Activated CD4-positive, alpha-beta T cell treated with anti-CD3 and anti-CD28 coated beads for 1 hour (primary cell): ENCODE measurements at regions not wholly inside any gene's neighbourhood (a gene's known extent, or its start where the extent isn't known, plus 50 kb on each side); places are given as distances from the start of the nearest gene placed in this dataset.
"Not testable (repeated sequence)": the region's sequence is repeated elsewhere in the genome, so short reads cannot be mapped to it uniquely, and the experiment has no call there.

Experiments
- DNase-seq: peaks from one replicate; pipeline ENCODE4 v3.0.0-alpha.2; 2020

DNA sequence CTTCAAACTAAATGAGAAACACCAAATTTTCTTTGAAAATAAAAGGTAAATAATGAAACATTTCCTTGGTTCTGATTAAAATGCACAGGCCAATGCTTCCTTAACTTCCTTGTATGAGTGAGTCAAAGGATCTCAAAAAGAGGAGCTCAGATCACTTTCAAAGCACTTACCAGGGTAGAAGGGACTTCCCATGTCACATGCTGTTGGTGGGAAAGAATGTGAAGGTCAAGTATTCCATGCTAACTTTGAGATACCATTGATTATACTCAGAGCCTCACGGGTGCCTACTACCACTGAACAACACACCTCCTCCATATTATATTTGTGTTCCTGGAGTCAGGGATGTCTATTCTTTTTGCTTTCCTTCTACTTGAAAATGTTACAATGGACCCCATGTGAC is 233.5 kb upstream of the KIAA1217 start:
- DNase-seq: no peak

DNA sequence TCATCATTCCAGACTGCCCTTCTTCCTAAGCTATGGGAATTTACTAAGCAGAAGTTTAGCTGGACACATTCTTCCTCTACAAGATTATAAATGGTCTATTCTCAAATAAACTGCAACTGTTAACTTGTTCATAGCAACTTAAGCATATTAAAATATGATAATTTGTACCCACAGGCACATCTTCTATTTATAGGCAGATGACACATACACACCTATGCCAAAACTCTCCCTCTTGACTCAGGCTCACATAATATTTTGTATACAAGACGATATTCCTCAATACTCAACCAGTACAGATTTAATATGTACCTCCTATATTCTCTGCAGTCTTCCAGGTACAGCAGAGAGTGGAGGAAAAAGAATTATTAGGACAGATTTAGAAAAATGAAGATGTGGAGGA is 232.7 kb upstream of the KIAA1217 start:
- no peak for DNase-seq

DNA sequence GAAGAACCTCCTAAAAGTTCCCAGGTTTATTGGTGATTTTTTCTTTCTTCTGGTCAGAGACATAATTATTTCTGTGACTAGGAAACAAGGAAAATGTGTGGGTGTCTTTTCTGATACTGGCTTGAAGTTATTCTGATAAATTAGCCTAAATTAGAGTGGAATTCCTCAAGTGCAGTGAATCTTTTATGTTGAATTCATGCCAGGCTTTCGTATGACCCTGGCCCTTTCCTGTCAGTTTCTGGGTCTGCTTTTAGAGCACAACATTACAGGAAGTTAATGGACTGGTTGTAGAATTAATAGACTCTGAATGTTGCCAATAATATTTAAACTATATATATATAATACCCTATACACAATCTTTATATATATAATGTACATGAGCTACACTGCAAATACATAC is 230.6 kb upstream of the KIAA1217 start:
- no peak for DNase-seq

DNA sequence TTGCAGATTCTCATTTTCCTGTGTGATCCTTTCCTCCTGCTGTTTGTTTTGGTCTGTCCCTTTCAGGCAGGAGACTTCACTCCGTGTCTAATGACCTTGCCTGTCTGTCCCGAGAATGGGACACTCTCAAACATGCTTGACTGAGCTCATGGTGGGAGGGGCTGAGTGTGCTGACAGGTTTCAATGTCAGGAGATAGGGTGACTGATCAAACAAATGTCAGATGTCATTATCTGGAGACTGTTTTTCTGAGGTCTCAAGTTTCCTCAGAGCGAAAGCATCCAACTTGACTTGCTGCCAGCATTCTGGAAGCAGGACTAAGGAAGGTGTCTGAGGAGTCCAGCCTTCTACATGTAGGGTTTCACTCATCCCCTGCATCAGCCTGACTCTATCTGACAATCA is 228.8 kb upstream of the KIAA1217 start:
- DNase-seq: no peak

DNA sequence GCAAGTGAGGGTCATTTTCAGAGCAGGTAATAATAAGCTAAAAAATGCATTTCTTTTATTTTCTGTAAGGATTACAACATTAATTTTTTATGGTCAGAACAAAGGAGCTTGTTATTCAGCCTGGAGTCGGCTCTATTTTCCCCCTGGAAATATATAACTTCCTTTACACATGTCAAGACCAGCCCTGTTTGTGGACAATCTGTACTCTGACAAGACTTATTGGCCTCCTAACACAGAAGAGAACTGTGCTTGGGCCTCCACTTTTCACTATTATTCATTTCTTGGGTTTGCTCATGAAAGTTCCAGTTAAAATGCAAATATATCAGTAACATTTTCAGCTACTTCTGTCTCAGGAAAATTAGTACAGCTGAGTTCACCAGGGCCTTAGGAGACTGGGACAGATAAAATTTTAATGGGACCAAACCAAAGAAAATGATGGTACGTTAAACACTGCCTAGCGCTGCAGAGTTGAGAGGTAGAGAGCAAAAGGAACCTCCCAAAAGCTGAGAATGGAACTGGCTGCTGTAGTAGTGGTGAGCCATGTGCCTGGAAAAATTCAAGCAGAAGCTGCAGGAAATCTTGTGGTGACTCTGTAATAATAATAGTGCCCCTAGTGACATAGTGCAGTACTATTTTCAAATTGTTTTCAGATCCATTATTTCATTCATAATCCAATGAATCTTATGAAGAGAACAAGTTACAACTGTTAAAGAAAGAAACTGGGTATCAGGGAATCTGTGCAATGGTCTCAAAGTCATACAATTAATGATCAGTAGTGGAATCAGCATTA is 227.2 kb upstream of the KIAA1217 start:
- DNase-seq: no peak

DNA sequence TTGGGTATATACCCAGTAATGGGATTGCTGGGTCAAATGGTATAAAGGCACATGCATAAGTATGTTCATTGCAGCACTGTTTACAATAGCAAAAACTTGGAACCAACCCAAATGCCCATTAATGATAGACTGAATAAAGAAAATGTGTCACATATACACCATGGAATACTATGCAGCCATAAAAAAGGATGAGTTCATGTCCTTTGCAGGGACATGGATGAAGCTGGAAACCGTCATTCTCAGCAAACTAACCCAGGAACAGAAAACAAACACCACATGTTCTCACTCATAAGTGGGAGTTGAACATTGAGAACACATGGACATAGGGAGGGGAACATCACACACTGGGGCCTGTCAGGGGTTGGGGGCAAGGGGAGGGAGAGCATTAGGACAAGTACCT is 224.5 kb upstream of the KIAA1217 start:
- not testable (repeated sequence) for DNase-seq

DNA sequence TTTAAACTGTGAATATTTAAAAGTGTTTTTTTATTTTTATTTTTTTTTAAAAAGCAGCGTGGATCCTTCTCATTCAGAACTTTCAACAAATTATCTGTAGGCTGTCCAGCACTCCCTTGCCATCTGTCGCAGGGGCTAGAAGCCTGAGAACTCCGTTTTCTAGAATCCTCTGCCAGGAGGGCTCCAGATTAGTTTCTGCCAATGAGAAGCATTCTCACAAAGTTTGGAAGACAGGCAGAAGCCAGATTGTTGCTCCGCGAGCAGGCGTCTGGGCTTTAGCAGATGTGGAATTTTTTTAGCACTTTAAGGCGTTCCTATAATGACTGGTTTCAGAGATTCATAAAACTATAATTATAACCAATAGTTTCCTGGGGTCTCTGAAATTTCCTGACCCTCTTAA is 220.9 kb upstream of the KIAA1217 start:
- DNase-seq: no peak

DNA sequence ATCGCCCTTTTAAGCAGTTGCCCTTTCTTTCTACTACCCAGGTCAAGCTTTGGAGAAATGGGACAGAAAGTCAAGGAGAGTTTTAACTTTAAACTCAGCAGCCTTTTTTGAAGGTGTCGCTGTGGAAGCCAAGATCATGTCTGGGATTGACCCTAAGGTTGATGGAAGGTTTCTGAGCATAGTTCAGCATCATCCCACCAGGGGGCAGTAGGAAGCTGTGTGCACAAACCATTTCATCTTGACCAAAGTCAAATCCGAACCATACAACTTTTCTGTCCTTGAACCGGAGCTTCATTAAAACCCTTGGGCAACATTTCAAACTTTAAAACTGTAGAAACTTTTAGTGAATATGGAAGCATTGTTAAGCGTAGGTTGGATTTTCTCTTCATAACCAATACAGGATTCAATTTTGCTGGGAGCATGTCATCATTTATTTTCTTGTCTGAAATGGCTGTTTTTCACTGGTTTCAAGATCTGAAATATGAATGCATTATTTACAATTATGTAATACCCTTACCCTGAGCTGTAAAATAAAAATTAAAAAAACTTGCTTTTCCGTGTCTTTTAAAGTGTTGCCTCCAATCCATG is 214.4 kb upstream of the KIAA1217 start:
- no peak for DNase-seq

DNA sequence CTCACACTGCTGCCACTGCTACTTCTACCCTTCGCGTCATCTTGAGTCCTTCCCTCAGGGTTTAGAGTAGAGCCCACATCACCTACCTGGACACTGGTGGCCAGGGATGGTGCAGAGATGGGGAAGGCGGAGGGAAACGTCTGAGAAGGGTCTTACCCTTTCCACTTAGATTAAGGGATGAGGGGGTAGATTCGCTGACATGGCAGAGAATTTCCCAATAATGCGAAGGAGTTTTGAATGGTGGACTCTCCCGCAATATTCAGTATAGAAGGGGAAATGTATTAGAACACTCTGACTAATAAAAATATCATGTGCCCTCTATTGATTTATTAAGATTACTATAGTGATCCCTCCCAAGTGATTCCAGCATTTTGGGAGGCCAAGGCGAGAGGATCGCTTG is 209.5 kb upstream of the KIAA1217 start:
- DNase-seq: no peak

DNA sequence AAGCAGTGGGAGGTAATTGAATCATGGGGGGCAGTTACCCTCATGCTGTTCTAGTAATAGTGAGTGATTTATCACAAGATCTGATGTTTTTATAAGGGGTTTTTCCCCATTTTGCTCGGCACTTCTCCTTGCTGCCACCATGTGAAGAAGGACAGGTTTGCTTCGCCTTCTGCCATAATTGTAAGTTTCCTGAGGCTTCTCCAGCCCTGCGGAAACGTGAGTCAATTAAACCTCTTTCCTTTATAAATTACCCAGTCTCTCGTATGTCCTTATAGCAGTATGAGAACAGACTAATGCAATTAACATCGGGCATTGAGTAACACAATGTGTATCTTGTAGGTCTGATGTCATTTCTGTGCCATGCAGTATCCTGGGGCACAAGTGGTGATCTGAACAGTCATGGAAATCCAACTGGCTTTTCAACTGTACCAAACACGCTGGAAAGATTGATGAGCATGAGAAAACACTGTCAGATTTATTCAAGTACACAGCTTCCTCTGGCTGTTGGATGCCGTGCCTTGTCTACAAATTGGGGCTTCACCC is 208.6 kb upstream of the KIAA1217 start:
- DNase-seq: no peak

DNA sequence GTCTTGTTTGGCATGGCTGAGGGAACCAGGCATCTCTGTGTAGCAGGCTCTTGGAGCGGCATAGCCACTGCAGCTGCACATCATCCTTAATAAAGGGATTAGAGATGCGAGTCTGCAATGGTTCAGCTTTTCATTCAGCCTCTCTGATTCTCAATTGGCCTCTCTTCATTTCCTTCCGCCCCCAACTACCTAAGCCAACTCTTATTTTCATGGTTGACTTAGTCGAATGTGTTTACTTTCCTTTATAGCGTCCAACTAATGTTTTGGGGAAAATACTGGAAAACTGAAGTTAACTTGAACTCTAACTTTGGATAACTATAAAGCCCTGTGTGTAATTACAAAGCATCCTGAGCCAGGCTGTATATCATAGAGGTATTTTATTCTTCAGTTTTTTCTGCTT is 202.2 kb upstream of the KIAA1217 start:
- DNase-seq: no peak

DNA sequence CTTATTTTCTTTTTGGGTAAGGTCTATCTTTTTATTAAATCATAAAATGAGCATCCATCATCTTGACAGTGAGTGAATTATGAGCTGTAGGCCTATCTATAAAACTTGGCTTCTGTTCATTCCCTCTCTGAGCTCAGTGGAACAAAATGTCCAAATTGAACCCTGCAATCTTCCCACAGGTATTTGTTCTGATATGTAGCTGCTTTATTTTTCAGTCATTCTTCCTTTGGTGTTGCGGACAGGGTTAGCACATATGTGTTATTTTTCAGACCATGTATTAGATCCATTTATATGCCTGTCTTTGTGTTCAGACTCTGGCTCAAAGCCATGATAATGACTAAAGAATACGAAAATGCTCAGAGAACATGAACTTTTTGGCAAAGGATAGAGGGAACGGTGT is 201.6 kb upstream of the KIAA1217 start:
- DNase-seq: no peak

DNA sequence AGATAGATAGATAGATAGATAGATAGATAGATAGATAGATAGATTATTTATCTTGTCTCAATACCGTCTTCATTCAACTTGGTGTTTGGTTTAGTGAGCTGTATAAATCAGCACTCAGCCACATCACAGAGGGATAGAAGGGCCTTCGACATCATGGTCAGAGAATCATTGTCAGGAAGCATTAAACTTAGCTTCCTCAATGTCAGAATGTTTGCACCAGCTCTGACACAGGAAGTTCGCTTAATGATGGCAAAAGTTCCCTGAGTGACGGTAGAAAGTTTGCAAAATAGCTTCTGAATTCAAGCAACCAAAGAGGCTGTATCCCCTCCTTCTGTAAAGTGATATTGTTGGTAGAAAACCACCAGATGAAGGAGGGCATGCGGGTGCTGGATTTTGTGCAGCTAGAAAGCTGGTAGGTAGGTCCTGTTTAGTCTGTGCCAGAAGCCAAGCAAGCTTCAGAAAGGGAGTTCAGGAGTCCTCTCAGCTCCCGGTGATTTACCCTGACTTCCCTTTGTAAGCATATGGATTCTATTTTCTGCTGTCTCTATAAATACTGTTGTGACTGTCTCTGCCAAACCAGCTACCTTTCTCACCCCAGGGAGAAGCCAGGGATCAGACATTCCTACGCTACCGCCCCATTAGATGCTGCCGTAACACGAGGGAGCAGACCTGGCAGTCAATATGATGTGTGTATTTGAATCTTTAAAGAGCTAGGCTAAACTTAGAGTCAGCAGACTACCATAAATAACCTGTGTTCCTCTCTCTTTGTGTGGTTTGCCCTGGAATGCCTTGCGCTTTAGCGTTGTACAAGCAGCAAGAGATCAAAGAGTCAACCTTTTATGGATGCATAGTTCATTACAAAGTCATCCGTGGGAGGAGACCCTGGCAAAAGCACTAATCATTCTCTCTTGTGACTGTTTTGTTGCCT is 200.5 kb upstream of the KIAA1217 start:
- no peak for DNase-seq

DNA sequence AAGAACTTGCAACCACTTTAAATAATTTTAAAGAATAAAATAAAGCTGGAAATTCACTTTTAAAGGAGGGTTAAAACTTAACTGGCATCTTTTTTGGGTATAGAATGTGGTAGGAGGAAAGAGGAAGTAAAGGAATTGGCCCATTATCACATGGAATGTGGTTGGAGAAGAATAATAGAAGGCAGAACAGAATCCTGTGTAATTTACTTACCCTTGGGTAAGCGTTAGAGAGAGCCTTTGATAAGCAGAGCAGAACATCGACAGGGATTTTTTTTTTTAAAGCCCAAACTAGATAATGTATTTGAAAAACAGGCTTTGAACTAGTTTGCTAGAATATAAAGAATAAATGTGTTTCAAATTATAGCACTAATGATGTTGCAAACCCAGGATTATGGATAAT is 199.8 kb upstream of the KIAA1217 start:
- DNase-seq: no peak

DNA sequence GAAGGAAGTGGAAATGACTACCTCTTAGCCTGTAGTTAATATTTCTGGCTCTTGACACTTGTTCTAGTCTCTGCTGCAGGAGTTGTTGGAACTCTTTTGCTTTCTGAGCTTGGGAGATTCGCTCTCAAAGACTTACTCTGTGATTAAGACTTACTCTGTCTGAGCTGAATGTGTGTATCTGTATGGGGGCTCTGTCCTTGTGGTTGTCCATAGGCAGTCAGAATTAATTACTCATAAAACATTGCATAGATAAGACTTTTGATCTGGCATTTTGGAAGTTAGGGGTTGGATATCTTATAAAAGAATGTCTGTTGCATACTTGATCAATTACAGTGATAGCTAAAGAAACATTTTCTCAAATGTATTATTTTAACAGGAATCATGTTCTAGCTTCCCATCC is 199.2 kb upstream of the KIAA1217 start:
- no peak for DNase-seq

DNA sequence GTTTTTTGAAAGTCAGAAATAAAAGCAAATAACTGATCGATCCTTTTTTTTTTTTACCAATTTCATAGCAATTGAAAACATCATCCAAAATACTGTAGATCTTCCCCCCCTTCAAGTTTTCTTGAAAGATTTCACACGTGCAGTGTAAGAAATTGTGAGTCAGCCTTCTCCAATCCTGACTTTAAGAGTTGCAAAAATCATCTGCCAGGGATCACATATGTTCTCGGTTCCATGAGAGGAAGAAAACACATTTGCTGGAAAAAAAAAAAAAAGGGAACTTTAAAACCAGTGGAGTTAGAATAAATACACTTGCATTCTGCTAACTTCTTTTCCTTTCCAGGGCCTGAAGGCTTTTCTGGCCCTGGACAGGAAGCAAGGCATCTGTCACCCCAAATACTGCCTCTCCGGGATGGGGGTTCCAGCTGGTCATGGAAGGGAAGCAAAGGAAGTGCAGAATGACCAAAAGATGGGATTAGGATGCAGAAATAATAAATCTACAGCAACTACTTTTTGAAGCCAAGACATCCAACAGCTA is 198.4 kb upstream of the KIAA1217 start:
- no peak for DNase-seq

DNA sequence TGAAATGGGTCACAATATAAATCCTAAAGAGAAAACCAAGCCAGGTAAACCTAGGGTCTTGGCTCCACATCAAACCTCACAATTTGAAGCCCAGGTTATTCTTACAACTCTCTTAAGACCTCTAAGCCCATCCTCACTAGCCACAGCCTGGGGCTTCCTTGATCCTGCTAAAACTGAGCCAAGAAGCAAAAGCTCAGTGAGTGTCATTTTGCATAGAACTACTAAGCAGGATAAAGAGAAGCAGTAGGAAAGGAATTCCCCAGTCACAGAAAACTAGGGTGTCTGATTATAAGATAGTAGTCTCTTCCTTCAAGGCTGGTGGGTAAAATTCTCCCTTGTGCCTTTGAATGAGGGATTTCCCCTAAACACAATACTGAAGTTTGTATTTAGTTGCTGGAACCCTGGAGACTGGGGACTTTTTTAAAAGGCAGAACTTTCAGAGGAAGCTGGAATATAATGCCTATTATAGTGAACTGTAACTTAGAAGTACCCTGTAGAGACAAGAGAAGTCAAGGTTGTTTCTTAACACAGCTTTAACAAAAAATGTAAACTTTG is 196.6 kb upstream of the KIAA1217 start:
- no peak for DNase-seq

DNA sequence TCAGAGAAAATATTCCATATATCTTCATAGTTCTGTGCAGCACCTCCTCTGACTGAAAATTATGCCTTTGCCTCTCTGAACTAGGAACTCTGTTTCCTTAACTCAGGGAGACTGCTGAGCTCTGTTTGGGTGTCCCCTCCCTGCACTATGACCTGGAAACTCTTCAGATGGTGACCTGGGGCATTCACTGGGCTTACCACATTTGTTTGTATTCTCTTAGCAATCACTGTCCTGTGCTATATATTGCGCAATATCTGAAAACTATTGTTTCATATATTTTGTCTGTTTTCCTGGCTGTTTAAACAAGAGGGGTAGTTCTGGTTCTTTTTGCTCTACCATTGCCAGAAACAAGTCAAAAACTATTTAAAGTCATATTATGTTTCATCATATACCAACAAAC is 181.8 kb upstream of the KIAA1217 start:
- DNase-seq: no peak

DNA sequence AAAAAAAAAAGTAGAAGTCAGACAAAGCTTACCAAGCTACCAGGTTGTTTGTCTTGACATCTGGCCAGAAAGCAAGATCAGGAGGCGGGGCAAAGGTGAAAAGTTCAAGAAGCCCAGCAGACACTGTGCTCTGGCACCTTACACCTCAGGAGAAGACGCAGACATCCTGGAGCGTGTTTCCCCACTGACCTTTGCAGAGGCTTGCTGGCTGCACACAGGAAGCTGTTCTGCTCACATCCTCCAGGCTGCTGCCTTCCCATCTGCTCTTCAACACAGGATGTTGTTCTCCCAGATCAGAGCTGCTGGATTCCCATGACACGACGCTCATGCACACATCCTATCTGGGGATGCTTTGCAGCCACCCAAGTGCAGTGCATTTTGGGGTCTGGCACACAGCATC is 174.4 kb upstream of the KIAA1217 start:
- no peak for DNase-seq

DNA sequence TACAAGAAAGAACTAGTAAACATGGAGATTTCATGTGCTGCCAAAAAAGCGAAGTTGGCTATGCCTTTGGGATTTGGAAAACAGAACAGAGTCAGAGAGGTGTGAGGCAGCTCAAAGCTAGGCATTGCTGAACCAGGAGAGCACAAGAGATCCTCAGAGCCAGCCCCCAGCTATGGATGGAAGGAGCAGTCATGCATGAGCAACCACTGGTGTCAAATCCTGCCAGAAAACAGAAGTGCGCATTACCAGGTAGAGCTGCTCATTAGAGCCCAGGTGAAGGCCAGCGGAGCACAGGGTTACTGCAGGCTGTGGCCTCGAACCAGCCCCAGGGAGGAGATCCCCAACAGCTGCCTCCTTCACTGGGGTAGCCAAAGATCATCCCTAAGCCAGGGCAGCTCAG is 173.2 kb upstream of the KIAA1217 start:
- DNase-seq: no peak

DNA sequence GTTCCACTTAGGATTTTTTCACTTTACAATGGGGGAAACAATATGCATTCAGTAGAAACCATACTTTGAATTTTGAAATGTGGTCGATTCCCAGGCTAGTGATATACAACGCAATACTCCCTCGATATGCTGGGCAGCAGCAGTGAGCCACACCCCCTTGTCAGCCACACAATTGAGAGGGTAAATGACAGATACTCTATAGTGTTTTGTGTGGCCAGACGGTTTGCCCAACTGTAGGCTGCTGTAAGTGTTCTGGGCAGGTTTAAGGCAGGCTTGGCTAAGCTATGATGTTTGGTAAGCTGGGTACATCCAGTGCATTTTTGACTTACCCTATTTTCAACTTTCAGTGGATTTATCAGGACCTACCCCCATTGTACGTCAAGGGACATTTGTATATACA is 169.6 kb upstream of the KIAA1217 start:
- DNase-seq: no peak

DNA sequence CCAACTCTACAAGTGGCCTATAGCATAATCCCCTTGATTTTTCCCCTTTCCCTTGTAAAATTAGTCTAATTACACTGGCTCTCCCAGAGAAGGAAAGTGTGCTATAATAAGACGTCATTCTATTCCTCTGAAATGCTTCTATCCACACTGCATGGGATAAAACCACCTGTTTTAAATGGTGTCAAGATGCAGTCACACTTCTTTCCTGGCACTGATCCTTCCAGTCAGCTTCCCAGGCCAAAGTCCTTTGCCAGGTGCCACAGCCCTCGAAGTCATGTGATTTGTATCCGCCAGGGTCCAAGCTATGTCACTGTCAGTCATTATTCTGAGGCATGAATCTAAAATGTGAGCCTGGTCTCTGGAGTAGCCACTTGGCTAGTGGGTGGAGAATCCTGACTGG is 169.0 kb upstream of the KIAA1217 start:
- no peak for DNase-seq

DNA sequence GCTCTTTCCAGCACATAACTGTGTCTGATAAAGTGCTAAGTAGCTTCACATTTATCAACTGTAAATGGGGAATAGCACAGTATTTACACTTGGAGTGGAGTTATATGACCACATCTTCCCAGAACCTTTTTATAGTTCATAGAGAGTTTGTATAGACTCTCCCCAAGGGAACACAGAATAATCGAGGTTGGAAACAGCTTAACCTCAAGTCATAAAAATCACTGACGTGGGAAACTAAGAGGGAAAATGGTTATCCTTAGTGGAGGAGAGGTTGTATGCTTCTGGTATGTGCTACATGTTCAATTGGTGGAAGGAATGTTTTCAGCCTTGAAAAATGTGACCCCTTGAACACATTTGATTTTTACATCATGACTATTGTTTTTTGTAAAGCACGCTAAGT is 167.9 kb upstream of the KIAA1217 start:
- DNase-seq: no peak
